Liver (tissue), 8 donors: ENCODE measurements at regions not wholly inside any gene's neighbourhood (a gene's known extent, or its start where the extent isn't known, plus 50 kb on each side); places are given as distances from the start of the nearest gene placed in this dataset.

Experiments used
- DNase-seq: peaks from one replicate; pipeline ENCODE4 v3.0.0-alpha.2; 2017; ENCODE audit warnings: low spot score
- H3K27ac ChIP-seq, 2 donors: one replicate each; pipeline ENCODE4 v1.7.0; 2013; ENCODE audit warnings: inconsistent platforms in 2 of 2, low read length in 2 of 2, control low read depth in 1 of 2, low read depth in 1 of 2, mild to moderate bottlenecking in 1 of 2
- H3K27me3 ChIP-seq, 4 donors: one replicate each; pipeline versions ENCODE4 v1.6.1 to v1.7.0; 2013; ENCODE audit warnings: low read length in 3 of 4, inconsistent platforms in 1 of 4, mild to moderate bottlenecking in 1 of 4, moderate library complexity in 1 of 4; ENCODE audit not compliant: control insufficient read depth in 4 of 4, insufficient read depth in 4 of 4
- H3K36me3 ChIP-seq, 4 donors: one replicate each; pipeline versions ENCODE4 v1.6.1 to v1.7.0; 2013; ENCODE audit warnings: low read length in 3 of 4, mild to moderate bottlenecking in 3 of 4, low read depth in 1 of 4, moderate library complexity in 1 of 4; ENCODE audit not compliant: control insufficient read depth in 4 of 4, insufficient read depth in 3 of 4
- H3K4me1 ChIP-seq, 4 donors: one replicate each; pipeline versions ENCODE4 v1.6.1 to v1.7.0; 2013; ENCODE audit warnings: low read length in 3 of 4, mild to moderate bottlenecking in 3 of 4, moderate library complexity in 1 of 4; ENCODE audit not compliant: control insufficient read depth in 4 of 4, insufficient read depth in 4 of 4
- H3K4me3 ChIP-seq, 3 donors: one replicate each; pipeline versions ENCODE4 v1.6.1 to v1.7.0; 2013; ENCODE audit warnings: low read length in 3 of 3, control low read depth in 1 of 3, low read depth in 1 of 3, mild to moderate bottlenecking in 1 of 3
- H3K9ac ChIP-seq, 2 donors: one replicate each; pipeline ENCODE4 v1.7.0; 2013; ENCODE audit warnings: low read length in 2 of 2, mild to moderate bottlenecking in 2 of 2, moderate library complexity in 2 of 2, control low read depth in 1 of 2, low read depth in 1 of 2
- H3K9me3 ChIP-seq, 4 donors: one replicate each; pipeline versions ENCODE4 v1.6.1 to v1.7.0; 2013; ENCODE audit warnings: low read length in 3 of 4; ENCODE audit not compliant: control insufficient read depth in 4 of 4
- EGR1 ChIP-seq, 2 donors: IDR thresholded peaks; 2 replicates each; pipeline ENCODE4 v1.6.1; 2016 to 2018; ENCODE audit warnings: antibody characterized with exemption in 2 of 2, low read depth in 2 of 2
- FOXA1 ChIP-seq: IDR thresholded peaks from 2 replicates; pipeline ENCODE4 v1.6.1; 2016; ENCODE audit warnings: antibody characterized with exemption
- FOXA2 ChIP-seq: IDR thresholded peaks from 2 replicates; pipeline ENCODE4 v1.6.1; 2016; ENCODE audit warnings: antibody characterized with exemption
- GABPA ChIP-seq, 2 donors: IDR thresholded peaks in 1 of 2; conservative IDR thresholded peaks in 1 of 2; 2 replicates each; pipeline ENCODE4 v1.6.1; 2016; ENCODE audit warnings: antibody characterized with exemption in 2 of 2, mild to moderate bottlenecking in 1 of 2, moderate library complexity in 1 of 2
- HNF4A ChIP-seq, 2 donors: conservative IDR thresholded peaks; 2 replicates each; pipeline ENCODE4 v1.6.1; 2016; ENCODE audit warnings: antibody characterized with exemption in 2 of 2, mild to moderate bottlenecking in 2 of 2
- HNF4G ChIP-seq: IDR thresholded peaks from 2 replicates; pipeline ENCODE4 v1.6.1; 2016; ENCODE audit warnings: antibody characterized with exemption
- JUND ChIP-seq, 2 donors: IDR thresholded peaks; 2 replicates each; pipeline ENCODE4 v1.6.1; 2016; ENCODE audit warnings: antibody characterized with exemption in 2 of 2
- NR2F2 ChIP-seq: IDR thresholded peaks from 2 replicates; pipeline ENCODE4 v1.6.1; 2016; ENCODE audit warnings: antibody characterized with exemption
- RAD21 ChIP-seq, 2 donors: IDR thresholded peaks; 2 replicates each; pipeline ENCODE4 v1.6.1; 2016; ENCODE audit warnings: antibody characterized with exemption in 2 of 2, mild to moderate bottlenecking in 2 of 2
- RXRA ChIP-seq, 2 donors: IDR thresholded peaks; 2 replicates each; pipeline ENCODE4 v1.6.1; 2017 to 2018; ENCODE audit warnings: antibody characterized with exemption in 2 of 2, mild to moderate bottlenecking in 1 of 2
- SP1 ChIP-seq: IDR thresholded peaks from 2 replicates; pipeline ENCODE4 v1.6.1; 2018; ENCODE audit warnings: antibody characterized with exemption, mild to moderate bottlenecking
- TAF1 ChIP-seq: conservative IDR thresholded peaks from 2 replicates; pipeline ENCODE4 v1.6.1; 2016; ENCODE audit warnings: antibody characterized with exemption, mild to moderate bottlenecking
- YY1 ChIP-seq: IDR thresholded peaks from 2 replicates; pipeline ENCODE4 v1.6.1; 2016; ENCODE audit warnings: antibody characterized with exemption, mild to moderate bottlenecking
- WGBS: extraction: QIAGEN DNeasy Blood & Tissue Kit; methylation state at CpG from one replicate; pipeline ENCODE4 v1.1.7; 2013; 5-methylcytosine and 5-hydroxymethylcytosine counted together
- TF ChIP-seq, protein P1 (sequence below): IDR thresholded peaks from 2 replicates; pipeline ENCODE4 v1.6.1; 2016; ENCODE audit warnings: antibody characterized with exemption
- TF ChIP-seq, protein P2 (sequence below): IDR thresholded peaks from 2 replicates; pipeline ENCODE4 v1.6.1; 2016; ENCODE audit warnings: antibody characterized with exemption, mild to moderate bottlenecking
- TF ChIP-seq, protein P3 (sequence below): IDR thresholded peaks from 2 replicates; pipeline ENCODE4 v1.6.1; 2016; ENCODE audit warnings: antibody characterized with exemption
- TF ChIP-seq, protein P4 (sequence below): fragments of 150-350 bp; IDR thresholded peaks from 2 replicates; pipeline ENCODE4 v1.5.1; 2017; ENCODE audit warnings: improper control_type of control experiment, low read depth, low read length; ENCODE audit not compliant: missing input control
- TF ChIP-seq, protein P5 (sequence below): IDR thresholded peaks from 2 replicates; pipeline ENCODE4 v1.6.1; 2016; ENCODE audit warnings: antibody characterized with exemption
- donor health status: healthy.
- donor health status: healthy.
- donor health status: healthy.
- donor health status: healthy.
- donor health status: healthy.

DNA sequence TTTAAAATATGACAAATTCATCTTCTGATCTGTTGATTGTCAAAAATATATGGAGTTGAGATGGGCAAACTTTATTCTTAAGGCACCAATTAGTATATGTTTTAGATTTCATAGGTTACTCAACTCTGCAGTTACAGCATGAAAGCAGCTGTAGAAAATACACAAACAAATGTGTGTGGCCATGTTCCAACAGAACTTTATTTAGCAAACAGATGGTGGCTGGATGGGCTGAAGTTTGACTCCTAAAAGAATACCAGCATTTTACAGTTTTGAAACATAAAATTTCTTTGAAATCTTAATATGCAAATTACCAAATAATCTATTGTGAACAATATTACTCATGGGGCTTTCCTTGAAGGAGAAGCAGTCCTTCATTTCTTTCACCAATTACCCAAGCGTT lies 1206.0 kb upstream of the LRRTM3 start:
- Histone ChIP-seq H3K4me3 (no peak overlapping the region), H3K36me3 (no peaks in the 10 kb centered on the region), H3K27me3 (no peaks in the 10 kb centered on the region), H3K9me3 (no peaks in the 10 kb centered on the region), H3K9ac (no peak overlapping the region), H3K27ac (no peak overlapping the region), H3K4me1 (no peaks in the 10 kb centered on the region)
- 75% methylated on average over 1 of the region's 1 CpG for WGBS
- no peak for DNase-seq
- TF ChIP-seq, protein P1, sequence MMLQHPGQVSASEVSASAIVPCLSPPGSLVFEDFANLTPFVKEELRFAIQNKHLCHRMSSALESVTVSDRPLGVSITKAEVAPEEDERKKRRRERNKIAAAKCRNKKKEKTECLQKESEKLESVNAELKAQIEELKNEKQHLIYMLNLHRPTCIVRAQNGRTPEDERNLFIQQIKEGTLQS = no peak
- TF ChIP-seq YY1 (no peak), FOXA2 (no peak), HNF4G (no peak), EGR1 (IDR thresholded peaks at IDR 0.05; ENCODE audit: low read depth in 2 of 2) (no peak), GABPA (IDR thresholded peaks at IDR 0.05 in 1 of 2, conservative IDR thresholded peaks at IDR 0.05 in 1 of 2) (no peak), RAD21 (IDR thresholded peaks at IDR 0.05) (no peak), NR2F2 (no peak), FOXA1 (no peak), RXRA (IDR thresholded peaks at IDR 0.05) (no peak), JUND (IDR thresholded peaks at IDR 0.05) (no peak)
- TF ChIP-seq, protein P2, sequence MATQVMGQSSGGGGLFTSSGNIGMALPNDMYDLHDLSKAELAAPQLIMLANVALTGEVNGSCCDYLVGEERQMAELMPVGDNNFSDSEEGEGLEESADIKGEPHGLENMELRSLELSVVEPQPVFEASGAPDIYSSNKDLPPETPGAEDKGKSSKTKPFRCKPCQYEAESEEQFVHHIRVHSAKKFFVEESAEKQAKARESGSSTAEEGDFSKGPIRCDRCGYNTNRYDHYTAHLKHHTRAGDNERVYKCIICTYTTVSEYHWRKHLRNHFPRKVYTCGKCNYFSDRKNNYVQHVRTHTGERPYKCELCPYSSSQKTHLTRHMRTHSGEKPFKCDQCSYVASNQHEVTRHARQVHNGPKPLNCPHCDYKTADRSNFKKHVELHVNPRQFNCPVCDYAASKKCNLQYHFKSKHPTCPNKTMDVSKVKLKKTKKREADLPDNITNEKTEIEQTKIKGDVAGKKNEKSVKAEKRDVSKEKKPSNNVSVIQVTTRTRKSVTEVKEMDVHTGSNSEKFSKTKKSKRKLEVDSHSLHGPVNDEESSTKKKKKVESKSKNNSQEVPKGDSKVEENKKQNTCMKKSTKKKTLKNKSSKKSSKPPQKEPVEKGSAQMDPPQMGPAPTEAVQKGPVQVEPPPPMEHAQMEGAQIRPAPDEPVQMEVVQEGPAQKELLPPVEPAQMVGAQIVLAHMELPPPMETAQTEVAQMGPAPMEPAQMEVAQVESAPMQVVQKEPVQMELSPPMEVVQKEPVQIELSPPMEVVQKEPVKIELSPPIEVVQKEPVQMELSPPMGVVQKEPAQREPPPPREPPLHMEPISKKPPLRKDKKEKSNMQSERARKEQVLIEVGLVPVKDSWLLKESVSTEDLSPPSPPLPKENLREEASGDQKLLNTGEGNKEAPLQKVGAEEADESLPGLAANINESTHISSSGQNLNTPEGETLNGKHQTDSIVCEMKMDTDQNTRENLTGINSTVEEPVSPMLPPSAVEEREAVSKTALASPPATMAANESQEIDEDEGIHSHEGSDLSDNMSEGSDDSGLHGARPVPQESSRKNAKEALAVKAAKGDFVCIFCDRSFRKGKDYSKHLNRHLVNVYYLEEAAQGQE = no peak
- TF ChIP-seq, protein P3, sequence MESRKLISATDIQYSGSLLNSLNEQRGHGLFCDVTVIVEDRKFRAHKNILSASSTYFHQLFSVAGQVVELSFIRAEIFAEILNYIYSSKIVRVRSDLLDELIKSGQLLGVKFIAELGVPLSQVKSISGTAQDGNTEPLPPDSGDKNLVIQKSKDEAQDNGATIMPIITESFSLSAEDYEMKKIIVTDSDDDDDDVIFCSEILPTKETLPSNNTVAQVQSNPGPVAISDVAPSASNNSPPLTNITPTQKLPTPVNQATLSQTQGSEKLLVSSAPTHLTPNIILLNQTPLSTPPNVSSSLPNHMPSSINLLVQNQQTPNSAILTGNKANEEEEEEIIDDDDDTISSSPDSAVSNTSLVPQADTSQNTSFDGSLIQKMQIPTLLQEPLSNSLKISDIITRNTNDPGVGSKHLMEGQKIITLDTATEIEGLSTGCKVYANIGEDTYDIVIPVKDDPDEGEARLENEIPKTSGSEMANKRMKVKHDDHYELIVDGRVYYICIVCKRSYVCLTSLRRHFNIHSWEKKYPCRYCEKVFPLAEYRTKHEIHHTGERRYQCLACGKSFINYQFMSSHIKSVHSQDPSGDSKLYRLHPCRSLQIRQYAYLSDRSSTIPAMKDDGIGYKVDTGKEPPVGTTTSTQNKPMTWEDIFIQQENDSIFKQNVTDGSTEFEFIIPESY = no peak

DNA sequence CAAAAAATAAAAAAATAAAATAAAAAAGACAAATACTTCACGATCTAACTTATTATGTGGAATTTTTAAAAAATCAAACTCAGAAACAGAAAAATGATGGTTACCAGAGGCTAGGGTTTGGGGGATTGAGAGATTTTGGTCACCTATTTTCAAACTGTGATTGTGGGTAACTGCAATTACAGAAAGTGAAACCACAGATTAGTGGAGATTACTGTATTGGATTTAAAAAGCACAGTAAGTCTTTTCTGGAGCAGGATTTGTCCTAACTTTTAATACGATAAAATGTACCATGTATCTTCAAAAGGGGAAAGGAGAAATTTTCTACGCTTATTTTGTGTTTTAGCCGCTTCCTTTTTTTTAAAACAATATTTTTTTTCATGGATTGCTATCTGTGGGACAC lies 1204.9 kb upstream of the LRRTM3 start:
- WGBS = 89% methylated on average over 4 of the region's 4 CpGs
- H3K27me3 ChIP-seq = no peaks in the 10 kb centered on the region
- no peaks in the 10 kb centered on the region for H3K36me3 ChIP-seq
- no peak for DNase-seq
- H3K9ac ChIP-seq = no peak overlapping the region
- H3K4me3 ChIP-seq = no peak overlapping the region
- no peak for TF ChIP-seq SP1
- TF ChIP-seq TAF1 = no peak
- no peak for TF ChIP-seq FOXA1
- TF ChIP-seq, protein P1 = no peak
- TF ChIP-seq, protein P2 = no peak
- TF ChIP-seq, protein P4, sequence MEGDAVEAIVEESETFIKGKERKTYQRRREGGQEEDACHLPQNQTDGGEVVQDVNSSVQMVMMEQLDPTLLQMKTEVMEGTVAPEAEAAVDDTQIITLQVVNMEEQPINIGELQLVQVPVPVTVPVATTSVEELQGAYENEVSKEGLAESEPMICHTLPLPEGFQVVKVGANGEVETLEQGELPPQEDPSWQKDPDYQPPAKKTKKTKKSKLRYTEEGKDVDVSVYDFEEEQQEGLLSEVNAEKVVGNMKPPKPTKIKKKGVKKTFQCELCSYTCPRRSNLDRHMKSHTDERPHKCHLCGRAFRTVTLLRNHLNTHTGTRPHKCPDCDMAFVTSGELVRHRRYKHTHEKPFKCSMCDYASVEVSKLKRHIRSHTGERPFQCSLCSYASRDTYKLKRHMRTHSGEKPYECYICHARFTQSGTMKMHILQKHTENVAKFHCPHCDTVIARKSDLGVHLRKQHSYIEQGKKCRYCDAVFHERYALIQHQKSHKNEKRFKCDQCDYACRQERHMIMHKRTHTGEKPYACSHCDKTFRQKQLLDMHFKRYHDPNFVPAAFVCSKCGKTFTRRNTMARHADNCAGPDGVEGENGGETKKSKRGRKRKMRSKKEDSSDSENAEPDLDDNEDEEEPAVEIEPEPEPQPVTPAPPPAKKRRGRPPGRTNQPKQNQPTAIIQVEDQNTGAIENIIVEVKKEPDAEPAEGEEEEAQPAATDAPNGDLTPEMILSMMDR = no peak
- no peak for TF ChIP-seq JUND (IDR thresholded peaks at IDR 0.05)
- no peak for TF ChIP-seq RXRA (IDR thresholded peaks at IDR 0.05)
- TF ChIP-seq HNF4A (conservative IDR thresholded peaks at IDR 0.05) = no peak
- no peak for TF ChIP-seq HNF4G
- TF ChIP-seq, protein P5, sequence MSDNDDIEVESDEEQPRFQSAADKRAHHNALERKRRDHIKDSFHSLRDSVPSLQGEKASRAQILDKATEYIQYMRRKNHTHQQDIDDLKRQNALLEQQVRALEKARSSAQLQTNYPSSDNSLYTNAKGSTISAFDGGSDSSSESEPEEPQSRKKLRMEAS = no peak
- no peak for TF ChIP-seq YY1
- TF ChIP-seq, protein P3 = no peak
- TF ChIP-seq NR2F2 = no peak
- no peak for TF ChIP-seq GABPA (IDR thresholded peaks at IDR 0.05 in 1 of 2, conservative IDR thresholded peaks at IDR 0.05 in 1 of 2)
- TF ChIP-seq EGR1 (IDR thresholded peaks at IDR 0.05; ENCODE audit: low read depth in 2 of 2) = no peak
- TF ChIP-seq FOXA2 = no peak
- no peak for TF ChIP-seq RAD21 (IDR thresholded peaks at IDR 0.05)
- H3K4me1 ChIP-seq = no peaks in the 10 kb centered on the region
- H3K27ac ChIP-seq = no peak overlapping the region
- H3K9me3 ChIP-seq = no peaks in the 10 kb centered on the region
